Adrenal gland (tissue), 9 donors: ENCODE measurements at regions not wholly inside any gene's neighbourhood (a gene's known extent, or its start where the extent isn't known, plus 50 kb on each side); places are given as distances from the start of the nearest gene placed in this dataset.

Source experiments
- DNase-seq, 7 donors: peaks; one replicate each; pipeline ENCODE4 v3.0.0-alpha.2; 2019 to 2020
- H3K27ac ChIP-seq, 5 donors: fragments of 200-600 bp; sonication (generic) in 4 of 5; 1 replicate in 3 of 5; 2 replicates in 2 of 5; pipeline versions ENCODE4 v1.5.1 to v1.8.0; 2016 to 2020; ENCODE audit warnings: mild to moderate bottlenecking in 1 of 5
- H3K27me3 ChIP-seq: fragments of 200-600 bp; 2 replicates; pipeline ENCODE4 v1.8.0; 2021
- H3K36me3 ChIP-seq, 2 donors: fragments of 200-600 bp; replicated peaks in 1 of 2; 1 replicate in 1 of 2; 2 replicates in 1 of 2; pipeline versions ENCODE4 v1.5.1 to v1.8.0; 2018 to 2022
- H3K4me1 ChIP-seq, 2 donors: fragments of 200-600 bp; replicated peaks in 1 of 2; 1 replicate in 1 of 2; 2 replicates in 1 of 2; pipeline versions ENCODE4 v1.5.1 to v1.8.0; 2018 to 2021
- H3K4me3 ChIP-seq, 4 donors: fragments of 200-600 bp; sonication (generic) in 3 of 4; one replicate each; pipeline ENCODE4 v1.5.1; 2016 to 2018
- H3K9me3 ChIP-seq, 3 donors: fragments of 200-600 bp; sonication (generic) in 1 of 3; replicated peaks in 1 of 3; 1 replicate in 2 of 3; 2 replicates in 1 of 3; pipeline versions ENCODE4 v1.5.1 to v1.8.0; 2016 to 2021
- POLR2A ChIP-seq, 2 donors: fragments of 450-650 bp; IDR thresholded peaks; one replicate each; pipeline ENCODE4 v1.6.1; 2017; ENCODE audit warnings: antibody characterized with exemption in 2 of 2, mild to moderate bottlenecking in 2 of 2, moderate library complexity in 1 of 2
- WGBS, 4 donors: extraction: QIAGEN DNeasy Blood & Tissue Kit in 2 of 4; methylation state at CpG; one replicate each; pipeline versions ENCODE4 v1.1.5 to v1.1.7; 2013 to 2017; 5-methylcytosine and 5-hydroxymethylcytosine counted together
- intact Hi-C, 2 donors: fragments of 100-400 bp; cut with DNase I; formaldehyde crosslinking; loops; one replicate each; pipeline versions ENCODE4 v1.14.1 to v1.15.0; 2022 to 2023
- TF ChIP-seq, protein P1 (sequence below), 6 experiments: fragments of 450-650 bp in 4 of 6; fragments of 200-600 bp in 2 of 6; sonication (generic) in 1 of 6; IDR thresholded peaks; 1 replicate in 5 of 6; 2 replicates in 1 of 6; pipeline versions ENCODE4 v1.5.1 to v1.8.0; 2016 to 2021; ENCODE audit warnings: antibody characterized with exemption in 6 of 6, mild to moderate bottlenecking in 2 of 6, moderate library complexity in 1 of 6
- donor health status: healthy with polysubstance abuse.
- donor health status: Bipolar disorder and iron deficiency.
- donor health status: DM: yes; HTN: yes; CAD: no.
- donor health status: DM: no; HTN: no; CAD: no.
- donor health status: DM: no; HTN: no; CAD: no.

DNA sequence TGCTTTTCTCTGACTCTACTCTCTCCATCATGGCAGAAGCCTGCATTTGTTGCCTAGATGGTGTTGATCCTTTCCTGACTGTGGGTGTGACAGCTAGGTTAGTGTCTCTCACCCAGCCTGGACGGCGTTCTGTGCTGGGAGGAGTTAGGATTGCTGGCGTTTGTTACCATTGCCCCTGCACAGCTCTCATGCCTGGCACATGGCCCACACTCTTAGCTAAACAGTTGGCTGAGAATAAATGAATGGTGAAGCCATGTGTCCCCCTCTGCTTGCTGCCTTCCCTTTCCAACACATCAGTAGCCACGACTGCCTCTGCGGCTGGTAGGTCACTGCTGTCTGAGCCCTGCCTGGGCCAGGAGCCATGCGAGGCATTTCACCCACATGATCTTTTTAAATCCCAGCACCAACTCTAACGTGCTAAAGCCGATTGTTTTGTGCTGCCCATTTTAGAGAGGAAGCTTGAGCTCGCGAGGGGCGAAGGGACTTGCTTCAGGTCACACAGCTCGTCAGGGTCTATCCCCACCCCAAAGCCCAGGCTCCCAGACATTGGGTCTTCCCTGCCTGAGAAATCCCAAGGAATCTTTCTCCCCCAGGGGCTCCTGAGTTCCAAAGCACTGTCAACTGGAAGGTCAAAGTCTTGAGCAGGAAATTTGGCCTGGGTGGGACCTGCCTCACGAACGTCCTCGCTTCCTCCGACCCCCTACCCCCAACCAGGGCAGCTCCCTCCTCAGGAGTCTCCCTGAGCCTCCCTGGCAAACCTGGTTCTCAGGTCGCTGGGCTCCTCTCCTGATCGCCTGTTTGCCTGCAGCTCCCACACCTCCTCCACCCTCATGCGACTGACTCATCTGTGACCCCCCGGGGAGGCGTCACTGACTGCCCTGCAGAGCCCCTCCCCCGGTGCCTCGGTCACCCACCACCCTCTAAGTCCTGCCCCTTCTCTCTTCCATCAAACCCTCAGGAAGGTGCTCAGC, 271.7 kb upstream of the C1orf174 start:
- TF ChIP-seq POLR2A (IDR thresholded peaks at IDR 0.05), result no peak

DNA sequence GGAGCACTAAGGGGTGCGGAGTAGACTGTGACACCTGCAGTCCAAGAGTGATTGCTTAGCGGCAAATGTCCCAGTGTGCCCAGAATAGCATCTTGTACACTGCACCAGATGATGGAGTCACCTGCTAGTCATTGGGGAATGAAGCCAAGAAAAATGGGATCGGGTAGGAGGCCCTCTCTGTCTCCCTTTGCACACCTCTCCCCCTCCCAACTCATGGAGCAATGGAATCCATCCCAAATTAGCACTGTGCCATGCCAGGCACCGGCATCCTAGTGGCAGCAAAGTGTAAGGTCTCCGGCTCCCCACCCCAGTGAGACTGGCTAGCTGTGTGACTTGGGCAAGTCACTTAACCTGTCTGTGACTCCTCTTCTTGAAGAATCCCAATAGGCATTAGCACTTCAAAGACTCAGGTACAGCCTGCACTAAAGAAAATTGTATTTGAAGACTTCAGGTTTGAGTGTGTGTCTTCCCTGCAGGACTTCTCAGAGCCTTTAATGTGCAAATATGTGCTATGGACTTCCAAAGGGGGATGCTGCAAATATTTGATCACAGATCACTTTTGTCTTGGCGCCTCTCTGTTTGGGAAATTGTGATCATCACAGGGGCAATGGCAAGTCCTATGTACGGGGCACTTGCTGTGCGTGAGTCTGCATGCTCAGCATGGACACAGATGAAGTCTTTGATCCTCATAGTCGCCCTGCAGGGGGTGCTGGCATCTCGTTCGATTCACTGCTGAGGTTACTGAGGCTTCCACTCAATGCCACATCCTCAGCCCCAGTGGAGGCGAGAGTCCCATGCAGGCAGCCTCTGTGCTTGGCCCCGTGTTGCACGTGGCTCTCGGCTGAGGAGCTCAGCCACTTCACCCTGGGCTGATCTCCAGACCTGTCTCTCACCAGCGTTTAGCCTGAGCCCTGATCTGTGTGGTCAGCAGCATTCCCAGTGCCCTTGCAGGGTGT, 272.9 kb upstream of the C1orf174 start:
- Histone ChIP-seq H3K36me3 (no peaks in the 10 kb centered on the region), H3K9me3 (no peaks in the 10 kb centered on the region), H3K27me3 (no peaks in the 10 kb centered on the region), H3K27ac (no peak overlapping the region), H3K4me3 (no peak overlapping the region), H3K4me1 (no peaks in the 10 kb centered on the region)
- DNase-seq, result peak in 1 of 7 donors; percentile 49
- 39 to 72% (median 48%) methylated on average over 7 to 16 of the region's 16 CpGs for WGBS, 4 donors
- intact Hi-C loops, result no loop called here
- TF ChIP-seq POLR2A (IDR thresholded peaks at IDR 0.05), result no peak
- TF ChIP-seq, protein P1, sequence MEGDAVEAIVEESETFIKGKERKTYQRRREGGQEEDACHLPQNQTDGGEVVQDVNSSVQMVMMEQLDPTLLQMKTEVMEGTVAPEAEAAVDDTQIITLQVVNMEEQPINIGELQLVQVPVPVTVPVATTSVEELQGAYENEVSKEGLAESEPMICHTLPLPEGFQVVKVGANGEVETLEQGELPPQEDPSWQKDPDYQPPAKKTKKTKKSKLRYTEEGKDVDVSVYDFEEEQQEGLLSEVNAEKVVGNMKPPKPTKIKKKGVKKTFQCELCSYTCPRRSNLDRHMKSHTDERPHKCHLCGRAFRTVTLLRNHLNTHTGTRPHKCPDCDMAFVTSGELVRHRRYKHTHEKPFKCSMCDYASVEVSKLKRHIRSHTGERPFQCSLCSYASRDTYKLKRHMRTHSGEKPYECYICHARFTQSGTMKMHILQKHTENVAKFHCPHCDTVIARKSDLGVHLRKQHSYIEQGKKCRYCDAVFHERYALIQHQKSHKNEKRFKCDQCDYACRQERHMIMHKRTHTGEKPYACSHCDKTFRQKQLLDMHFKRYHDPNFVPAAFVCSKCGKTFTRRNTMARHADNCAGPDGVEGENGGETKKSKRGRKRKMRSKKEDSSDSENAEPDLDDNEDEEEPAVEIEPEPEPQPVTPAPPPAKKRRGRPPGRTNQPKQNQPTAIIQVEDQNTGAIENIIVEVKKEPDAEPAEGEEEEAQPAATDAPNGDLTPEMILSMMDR (IDR thresholded peaks at IDR 0.05), result no peak

More for the DNA sequence above, 271.7 kb upstream of the C1orf174 start:
- intact Hi-C loops, result no loop called here
- Histone ChIP-seq H3K27me3 (no peaks in the 10 kb centered on the region), H3K4me3 (no peak overlapping the region), H3K4me1 (no peaks in the 10 kb centered on the region), H3K27ac (no peak overlapping the region), H3K9me3 (no peaks in the 10 kb centered on the region), H3K36me3 (no peaks in the 10 kb centered on the region)
- 40 to 53% (median 46%) methylated on average over 16 to 23 of the region's 23 CpGs for WGBS, 4 donors
- peak in 1 of 7 donors; percentile 25 for DNase-seq

DNA sequence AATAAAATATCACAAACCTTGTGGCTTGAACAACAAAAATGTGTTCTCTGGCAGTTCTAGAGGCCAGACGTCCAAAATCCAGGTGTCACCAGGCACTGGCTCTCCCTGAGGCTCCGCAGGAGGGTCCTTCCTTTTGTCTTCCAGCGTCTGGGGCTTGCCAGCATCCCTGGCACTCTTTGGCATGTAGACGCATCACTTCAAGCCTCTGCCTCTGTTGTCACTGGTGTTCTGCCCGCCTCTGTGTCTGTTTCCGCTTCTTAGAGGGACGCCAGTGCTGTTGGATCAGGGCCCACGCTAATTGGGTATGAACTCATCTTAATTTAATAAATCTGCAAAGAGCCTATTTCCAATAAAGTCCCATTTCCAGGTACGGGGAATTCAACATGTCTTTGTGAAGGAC, 273.7 kb upstream of the C1orf174 start:
- Histone ChIP-seq H3K9me3 (no peaks in the 10 kb centered on the region), H3K27me3 (no peaks in the 10 kb centered on the region), H3K4me1 (no peaks in the 10 kb centered on the region), H3K4me3 (no peak overlapping the region), H3K36me3 (no peaks in the 10 kb centered on the region), H3K27ac (no peak overlapping the region)
- peak in 1 of 7 donors; percentile 50 for DNase-seq
- WGBS, 4 donors, result 61 to 65% (median 62%) methylated on average over 9 of the region's 9 CpGs
- intact Hi-C loops, result no loop called here
- TF ChIP-seq, protein P1 (IDR thresholded peaks at IDR 0.05), result no peak
- no peak for TF ChIP-seq POLR2A (IDR thresholded peaks at IDR 0.05)

DNA sequence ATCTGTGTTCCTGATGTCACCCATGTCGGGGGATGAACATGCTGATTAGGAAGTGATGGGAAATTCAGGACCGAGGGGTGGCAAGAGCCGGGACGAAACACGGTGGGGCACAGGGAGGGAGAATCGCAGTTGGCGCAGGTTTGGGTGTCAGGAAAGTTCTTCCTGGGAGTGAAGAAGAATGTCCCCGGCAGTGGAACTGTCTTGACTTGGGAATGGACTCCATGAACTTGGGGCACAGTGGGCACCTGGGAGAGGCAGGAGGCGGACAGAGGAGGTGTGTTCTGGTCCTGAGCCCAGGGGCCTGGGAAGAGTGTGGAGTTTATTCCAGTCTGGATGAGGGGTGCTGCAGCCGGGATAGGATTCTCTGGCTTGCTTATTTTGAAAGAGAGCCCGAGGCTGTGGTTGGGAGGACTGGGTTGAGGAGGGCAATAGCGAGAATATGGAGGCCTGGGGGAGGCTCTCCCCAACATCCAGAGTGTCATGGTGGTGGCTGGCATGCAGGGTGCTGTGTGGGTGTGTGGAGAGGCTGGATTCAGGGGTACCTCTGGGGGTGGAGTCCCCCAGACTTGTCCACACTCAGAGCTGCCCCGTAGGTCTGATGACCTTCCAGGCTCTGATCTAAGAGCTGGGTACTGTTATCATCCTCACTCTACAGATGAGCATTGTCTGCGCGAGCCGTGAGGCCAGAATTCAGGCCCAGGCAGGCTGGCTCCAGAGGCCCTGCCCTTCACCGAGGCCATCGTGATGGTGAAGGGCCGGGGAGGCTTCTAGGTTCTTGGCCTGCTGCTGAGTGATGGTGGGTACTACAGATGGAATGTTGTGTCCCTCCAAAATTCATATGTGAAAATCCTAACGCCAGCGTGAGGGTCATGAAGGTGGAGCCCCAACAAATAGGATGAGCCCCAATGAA, 274.5 kb upstream of the C1orf174 start:
- no peaks in the 10 kb centered on the region for H3K27me3 ChIP-seq
- TF ChIP-seq POLR2A (IDR thresholded peaks at IDR 0.05), result no peak
- TF ChIP-seq, protein P1 (IDR thresholded peaks at IDR 0.05), result no peak
- H3K4me3 ChIP-seq, result no peak overlapping the region
- intact Hi-C loops, result no loop called here
- H3K9me3 ChIP-seq, result no peaks in the 10 kb centered on the region
- DNase-seq, result peak in 1 of 7 donors; percentile 24
- no peaks in the 10 kb centered on the region for H3K4me1 ChIP-seq
- WGBS, 4 donors, result 82 to 89% (median 87%) methylated on average over 17 to 21 of the region's 21 CpGs
- H3K36me3 ChIP-seq, result no peaks in the 10 kb centered on the region
- H3K27ac ChIP-seq, result no peak overlapping the region
